ENCODE measurements at regions not wholly inside any gene's neighbourhood (a gene's known extent, or its start where the extent isn't known, plus 50 kb on each side); places are given as distances from the start of the nearest gene placed in this dataset.

GRCh38 chr6:33967966-33968724, 164.3 kb upstream of the MLN start:
- H3K36me3 ChIP-seq (replicated peaks) = no peaks in the 10 kb centered on the region
- peaks cover 10% of the 10 kb centered on the region for H3K27me3 ChIP-seq (replicated peaks)
- TF ChIP-seq CTCF (IDR thresholded peaks at IDR 0.05; ENCODE audit: low read depth, low read length, missing control alignments) = peak; percentile 54
- H3K4me3 ChIP-seq (ENCODE audit: low read depth, low read length) = no peak overlapping the region
- DNase-seq = no peak
- in situ Hi-C loops (cut with HindIII; ENCODE audit: low pct_ligation_motif_present, low sequenced_read_pairs) = no loop called here
- no peak overlapping the region for H3K27ac ChIP-seq

GRCh38 chr6:33967265-33967767, 163.5 kb upstream of the MLN start:
- H3K27me3 ChIP-seq (replicated peaks) = peaks cover 10% of the 10 kb centered on the region
- in situ Hi-C loops (cut with HindIII; ENCODE audit: low pct_ligation_motif_present, low sequenced_read_pairs) = no loop called here
- DNase-seq = no peak

GRCh38 chr6:33966536-33966935, 162.7 kb upstream of the MLN start:
- Histone ChIP-seq H3K36me3 (replicated peaks) (no peaks in the 10 kb centered on the region), H3K4me3 (ENCODE audit: low read depth, low read length) (no peak overlapping the region), H3K27me3 (replicated peaks) (peaks cover 4% of the 10 kb centered on the region), H3K27ac (no peak overlapping the region)
- no peak for TF ChIP-seq CTCF (IDR thresholded peaks at IDR 0.05; ENCODE audit: low read depth, low read length, missing control alignments)
- in situ Hi-C loops (cut with HindIII; ENCODE audit: low pct_ligation_motif_present, low sequenced_read_pairs) = no loop called here
- no peak for DNase-seq

More at GRCh38 chr6:33967265-33967767, 163.5 kb upstream of the MLN start:
- H3K4me3 ChIP-seq (ENCODE audit: low read depth, low read length) = no peak overlapping the region
- no peak overlapping the region for H3K27ac ChIP-seq
- TF ChIP-seq CTCF (IDR thresholded peaks at IDR 0.05; ENCODE audit: low read depth, low read length, missing control alignments) = no peak
- H3K36me3 ChIP-seq (replicated peaks) = no peaks in the 10 kb centered on the region

- H3K36me3 ChIP-seq (replicated peaks) = no peaks in the 10 kb centered on the region
Observed at GRCh38 chr6:33965766-33966165, 162.0 kb upstream of the MLN start.

GRCh38 chr6:33964387-33964786, 160.6 kb upstream of the MLN start:
- Histone ChIP-seq H3K36me3 (replicated peaks) (no peaks in the 10 kb centered on the region), H3K4me3 (ENCODE audit: low read depth, low read length) (no peak overlapping the region), H3K27me3 (replicated peaks) (peaks cover 4% of the 10 kb centered on the region), H3K27ac (no peak overlapping the region)
- in situ Hi-C loops (cut with HindIII; ENCODE audit: low pct_ligation_motif_present, low sequenced_read_pairs) = no loop called here
- TF ChIP-seq CTCF (IDR thresholded peaks at IDR 0.05; ENCODE audit: low read depth, low read length, missing control alignments) = no peak
- no peak for DNase-seq

More at GRCh38 chr6:33965766-33966165, 162.0 kb upstream of the MLN start:
- Histone ChIP-seq H3K4me3 (ENCODE audit: low read depth, low read length) (no peak overlapping the region), H3K27me3 (replicated peaks) (peaks cover 4% of the 10 kb centered on the region), H3K27ac (no peak overlapping the region)
- in situ Hi-C loops (cut with HindIII; ENCODE audit: low pct_ligation_motif_present, low sequenced_read_pairs) = no loop called here
- no peak for TF ChIP-seq CTCF (IDR thresholded peaks at IDR 0.05; ENCODE audit: low read depth, low read length, missing control alignments)
- no peak for DNase-seq

All from brain microvascular endothelial cell (primary cell).